HG02885 (cell line): ENCODE measurements at regions not wholly inside any gene's neighbourhood (a gene's known extent, or its start where the extent isn't known, plus 50 kb on each side); places are given as distances from the start of the nearest gene placed in this dataset.
"Not testable (repeated sequence)": the region's sequence is repeated elsewhere in the genome, so short reads cannot be mapped to it uniquely, and the experiment has no call there.

ENCODE experiments used
- ATAC-seq: cut with Tn5 transposase; IDR thresholded peaks from one replicate; pipeline ENCODE4 v1.9.1; 2021; ENCODE audit warnings: mild to moderate bottlenecking; ENCODE audit not compliant: unreplicated experiment, poor library complexity

DNA sequence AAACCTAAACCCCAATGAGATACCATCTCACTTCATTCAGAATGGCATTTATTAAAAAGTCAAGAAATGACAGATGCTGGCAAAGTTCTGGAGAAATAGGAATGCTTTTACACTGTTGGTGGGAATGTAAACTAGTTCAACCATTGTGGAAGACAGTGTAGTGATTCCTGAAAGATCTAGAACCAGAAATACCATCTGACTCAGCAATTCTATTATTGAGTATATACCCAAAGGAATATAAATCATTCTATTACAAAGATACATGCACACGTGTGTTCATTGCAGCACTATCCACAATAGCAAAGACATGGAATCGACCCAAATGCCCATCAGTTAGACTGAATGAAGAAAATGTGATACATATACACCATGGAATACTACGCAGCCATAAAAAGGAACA, 109.6 kb upstream of the PRKG2 start:
- not testable (repeated sequence) for ATAC-seq

DNA sequence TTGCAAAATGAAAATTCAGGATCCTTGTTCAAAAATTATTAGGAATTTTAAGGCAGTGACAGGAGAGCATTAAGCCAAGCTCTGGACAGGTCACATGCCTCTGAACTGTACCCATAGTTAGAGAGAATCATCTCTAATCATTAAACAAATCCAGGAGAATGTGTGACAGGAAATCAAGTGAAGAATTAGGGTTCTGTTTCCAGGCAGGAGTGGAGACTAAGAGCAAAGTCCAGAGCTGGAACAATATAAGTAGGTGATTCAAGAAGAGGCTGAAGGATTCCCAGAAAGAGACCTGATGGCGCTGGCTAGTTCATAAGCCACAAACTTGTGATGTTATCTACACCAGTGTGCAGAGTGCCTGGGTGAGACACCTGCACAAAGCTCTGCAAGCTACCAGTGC, 104.6 kb upstream of the PRKG2 start:
- ATAC-seq, result no peak

DNA sequence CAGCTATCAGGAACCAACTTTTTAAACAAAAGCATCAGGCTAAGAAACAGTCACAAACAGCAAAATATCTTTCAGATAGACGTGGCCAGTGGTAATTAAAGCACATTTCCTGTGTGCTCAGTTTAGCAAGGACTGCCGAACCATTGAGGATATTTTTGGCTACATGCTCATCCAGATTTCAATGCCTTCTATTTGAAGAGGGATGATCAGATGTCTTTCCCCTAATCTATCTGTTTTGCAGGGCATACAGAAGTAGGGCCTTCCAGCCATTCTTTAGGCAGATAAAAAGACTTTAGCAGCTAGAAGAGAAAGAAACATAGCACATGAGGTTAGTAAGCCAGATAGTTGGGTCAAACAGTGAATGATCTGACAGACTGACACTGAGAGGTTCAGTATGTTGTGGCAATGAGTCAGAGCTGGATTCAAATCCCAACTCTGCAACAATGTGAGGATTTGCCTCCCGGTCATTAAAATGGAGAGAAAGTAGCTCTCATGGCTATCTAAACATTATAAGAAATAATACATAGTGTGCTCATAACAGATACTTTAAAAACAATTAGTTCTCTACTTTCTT, 100.0 kb upstream of the PRKG2 start:
- ATAC-seq, result no peak

DNA sequence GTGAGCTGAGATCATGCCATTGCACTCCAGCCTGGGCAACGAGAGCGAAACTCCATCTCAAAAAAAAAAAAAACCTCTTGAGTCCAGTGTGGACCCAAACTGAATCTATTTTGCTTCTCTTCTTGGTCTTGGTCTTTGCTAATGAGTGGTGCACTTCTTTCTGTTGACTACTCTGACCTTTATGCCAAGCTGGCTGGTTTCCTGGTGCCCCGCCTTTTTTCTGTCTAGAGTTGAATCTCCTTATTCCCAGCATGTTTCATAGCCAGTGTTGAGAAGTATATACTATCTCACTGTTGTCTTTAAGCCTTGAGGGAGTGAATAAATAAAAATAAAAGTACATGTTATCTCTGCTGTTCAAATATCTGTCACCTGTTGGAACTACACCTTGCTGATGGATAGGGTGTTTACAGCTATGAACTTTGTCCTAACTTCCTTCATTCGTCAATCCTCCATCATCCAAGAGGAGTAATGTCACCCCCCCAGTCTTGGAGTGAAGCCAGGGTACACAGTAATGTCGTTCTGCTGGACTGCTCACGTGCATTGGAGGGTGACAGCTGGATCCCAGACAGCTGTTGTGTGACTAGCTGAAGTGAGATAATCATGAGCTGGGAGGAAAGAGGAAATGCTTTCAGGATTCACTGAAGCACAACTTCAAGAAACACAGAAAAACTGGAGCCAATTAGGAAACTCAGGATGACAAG, 99.3 kb upstream of the PRKG2 start:
- ATAC-seq, result no peak

DNA sequence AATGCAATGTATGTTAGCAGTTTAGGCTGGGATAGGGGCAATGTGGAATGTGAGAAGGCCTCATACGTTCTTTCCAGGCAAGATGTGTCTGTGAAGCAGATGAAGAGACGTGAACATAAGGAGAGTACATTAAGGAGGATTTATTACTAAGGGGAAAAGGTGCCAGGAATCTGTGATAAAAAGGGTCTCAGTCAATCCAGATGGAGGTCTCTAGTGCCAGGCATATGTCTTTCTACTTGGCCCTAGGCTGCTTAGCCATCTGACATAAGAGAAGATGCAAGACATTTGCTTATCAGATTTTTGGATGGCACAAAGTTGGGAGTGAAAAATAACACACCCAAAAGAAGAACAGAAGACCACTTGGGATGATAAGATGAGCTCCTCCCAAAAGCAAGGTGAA, 93.0 kb upstream of the PRKG2 start:
- no peak for ATAC-seq

DNA sequence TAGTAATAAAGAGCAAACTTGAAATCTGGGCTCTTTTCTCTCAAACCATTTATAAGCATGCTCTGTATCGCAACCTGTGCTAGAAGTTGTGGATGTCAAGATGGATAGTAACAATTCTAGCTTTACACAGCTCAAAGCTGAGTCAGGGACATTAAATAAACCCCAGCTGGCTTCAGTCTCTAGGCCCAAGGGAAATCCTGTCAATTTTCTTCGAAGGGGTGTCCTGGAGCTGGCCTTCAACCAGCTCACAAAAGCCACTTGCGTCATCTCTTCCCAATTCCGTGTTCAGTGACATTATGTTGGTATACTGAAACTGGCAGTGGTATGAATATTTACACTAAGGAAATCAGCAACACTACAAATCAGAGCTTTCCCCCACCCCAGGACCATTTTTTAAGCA, 89.8 kb upstream of the PRKG2 start:
- ATAC-seq, result no peak

DNA sequence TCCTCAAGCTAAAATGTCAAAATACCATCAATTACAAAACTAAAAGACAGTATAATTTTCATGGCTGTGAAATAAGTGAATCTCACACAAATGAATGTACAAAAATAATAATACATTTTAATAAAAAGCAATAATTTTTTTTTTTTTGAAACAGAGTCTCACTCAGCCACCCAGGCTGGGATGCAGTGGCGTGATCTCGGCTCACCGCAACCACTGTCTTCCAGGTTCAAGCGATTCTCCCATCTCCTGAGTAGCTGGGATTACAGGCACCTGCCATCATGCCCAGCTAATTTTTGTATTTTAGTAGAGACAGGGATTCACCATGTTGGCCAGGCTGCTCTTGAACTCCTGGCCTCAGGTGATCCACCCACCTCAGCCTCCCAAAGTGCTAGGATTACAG, 85.3 kb upstream of the PRKG2 start:
- not testable (repeated sequence) for ATAC-seq

DNA sequence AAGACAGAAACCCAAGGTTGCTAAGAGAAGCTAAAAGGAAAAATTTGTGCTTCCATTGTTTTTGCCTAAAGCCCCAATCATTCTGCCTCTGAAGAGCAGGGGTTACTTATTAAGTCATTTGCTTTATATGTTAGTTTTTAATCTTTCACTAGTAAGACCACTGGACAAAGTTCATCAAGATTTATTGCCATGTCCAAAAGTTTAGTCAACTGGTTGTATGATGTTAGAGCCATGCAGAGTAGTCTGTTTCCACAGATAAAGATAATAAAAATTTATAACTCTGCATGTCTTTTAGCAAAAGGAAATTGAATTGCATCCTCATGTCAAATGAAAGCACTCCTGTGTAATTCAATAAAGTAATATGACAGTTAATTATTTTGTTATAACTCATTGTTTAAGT, 75.8 kb upstream of the PRKG2 start:
- no peak for ATAC-seq

DNA sequence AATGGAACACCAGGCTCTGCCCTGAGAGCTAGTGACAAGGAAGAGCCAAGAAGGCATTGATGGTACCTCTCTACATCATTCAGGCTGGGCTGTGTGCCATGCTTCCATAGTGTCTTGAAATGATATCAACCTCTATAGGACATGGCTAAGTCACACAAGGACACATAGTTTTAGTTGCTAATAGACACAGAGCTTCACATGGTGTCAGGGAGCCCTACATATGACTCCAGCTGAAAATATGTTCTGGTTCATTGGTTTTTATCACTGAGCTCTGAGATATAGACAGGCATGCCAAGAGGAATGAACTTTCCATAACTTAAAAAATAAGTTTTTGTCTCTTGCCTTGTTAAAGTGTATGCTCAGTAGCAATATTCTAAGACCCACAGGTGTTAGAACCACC, 72.1 kb upstream of the PRKG2 start:
- no peak for ATAC-seq

DNA sequence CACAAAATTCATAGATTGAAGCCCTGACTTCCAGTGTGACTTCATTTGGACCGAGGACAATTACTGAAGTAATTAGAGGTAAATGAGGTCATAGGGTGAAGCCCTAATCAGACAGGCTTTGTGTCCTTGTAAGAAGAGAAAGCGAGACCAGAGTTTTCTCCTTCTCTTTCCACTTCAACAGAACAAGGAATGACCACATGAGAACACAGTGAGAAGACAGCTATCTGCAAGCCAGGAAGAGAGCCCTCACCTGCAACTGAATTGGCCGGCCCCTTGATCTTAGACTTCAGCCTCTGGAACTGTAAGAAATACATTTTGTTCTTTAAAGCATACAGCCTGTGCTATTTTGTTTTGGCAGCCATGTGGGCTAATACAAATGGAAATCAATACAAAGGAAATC, 67.1 kb upstream of the PRKG2 start:
- no peak for ATAC-seq

DNA sequence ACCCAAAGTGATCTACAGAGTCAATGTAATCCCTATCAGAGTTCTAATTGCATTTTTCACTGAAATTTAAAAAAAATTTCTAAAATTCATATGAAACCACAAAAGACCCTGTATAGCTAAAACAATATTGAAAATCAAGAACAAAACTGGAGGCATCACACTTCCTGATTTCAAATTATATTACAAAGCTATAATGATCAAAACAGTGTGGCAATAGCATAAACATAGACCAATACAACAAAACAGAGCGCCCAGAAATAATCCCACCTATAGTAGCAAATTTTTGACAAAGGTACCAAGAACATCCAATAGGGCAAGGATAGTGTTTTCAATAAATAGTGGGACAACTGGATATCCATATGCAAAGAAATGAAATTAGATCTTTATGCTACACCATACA, 59.4 kb upstream of the PRKG2 start:
- ATAC-seq, result no peak

DNA sequence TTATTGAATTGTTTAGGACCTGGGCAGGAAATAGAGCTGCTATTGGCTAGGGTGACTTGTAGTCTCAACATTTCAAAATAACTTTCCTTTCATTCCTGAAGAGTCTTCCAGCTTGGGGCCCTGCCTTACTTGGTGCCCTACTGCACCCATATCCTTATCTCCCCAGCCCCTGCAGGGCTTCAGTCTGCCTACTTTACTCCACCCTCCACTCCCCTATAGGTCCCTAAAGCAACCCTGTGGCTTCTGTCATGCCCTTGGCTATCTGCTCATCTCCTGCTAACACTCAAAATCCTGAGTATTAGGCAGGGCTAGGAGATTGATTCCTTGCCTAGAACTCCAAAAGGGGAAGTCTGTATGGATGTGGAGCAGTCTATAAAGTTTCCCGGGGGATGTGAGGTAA, 57.6 kb upstream of the PRKG2 start:
- ATAC-seq, result no peak
